Embryonic facial prominence (tissue), 1 donor: ENCODE measurements at regions not wholly inside any gene's neighbourhood (a gene's known extent, or its start where the extent isn't known, plus 50 kb on each side); places are given as distances from the start of the nearest gene placed in this dataset.

Source experiments
- DNase-seq: peaks from one replicate; pipeline ENCODE4 v3.0.0-alpha.2; 2016; ENCODE audit errors: extremely low spot score

- DNase-seq = no peak
Measured at GRCh38 chr9:18228101-18228500, 245.9 kb upstream of the ADAMTSL1 start.

DNA sequence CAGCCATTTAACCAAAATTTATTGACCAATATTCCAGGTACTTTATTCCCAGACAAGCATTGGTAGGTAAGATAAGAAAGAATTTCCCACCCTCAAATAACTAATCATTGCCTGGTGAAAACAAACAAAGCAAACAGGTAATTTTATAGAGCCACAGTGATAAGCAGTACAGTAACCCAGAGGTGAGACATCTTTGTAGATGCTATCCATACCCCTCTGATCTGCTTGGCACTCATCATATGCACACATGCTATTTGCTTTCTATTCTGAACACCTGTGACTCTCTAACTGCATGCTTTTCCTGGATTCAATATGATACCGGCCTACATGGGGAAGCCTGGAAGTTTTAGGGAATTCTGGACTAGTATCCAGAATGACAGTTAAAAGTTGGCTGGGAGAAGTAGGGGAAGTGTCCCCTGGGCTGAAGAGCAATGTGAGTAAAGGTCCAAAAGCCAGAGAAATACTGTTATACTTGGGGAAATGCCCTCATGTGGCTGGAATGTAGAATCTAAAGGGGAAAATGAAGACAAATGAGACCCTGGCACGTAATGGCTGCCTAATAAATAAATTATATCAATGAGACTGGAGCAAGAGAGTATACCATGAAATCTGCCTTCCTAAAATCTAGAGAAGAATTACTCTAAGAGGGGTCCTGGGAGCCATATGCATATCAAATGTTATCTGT is 243.8 kb upstream of the ADAMTSL1 start:
- DNase-seq = no peak

- no peak for DNase-seq
Measured at GRCh38 chr9:18233311-18233710, 240.6 kb upstream of the ADAMTSL1 start.

DNA sequence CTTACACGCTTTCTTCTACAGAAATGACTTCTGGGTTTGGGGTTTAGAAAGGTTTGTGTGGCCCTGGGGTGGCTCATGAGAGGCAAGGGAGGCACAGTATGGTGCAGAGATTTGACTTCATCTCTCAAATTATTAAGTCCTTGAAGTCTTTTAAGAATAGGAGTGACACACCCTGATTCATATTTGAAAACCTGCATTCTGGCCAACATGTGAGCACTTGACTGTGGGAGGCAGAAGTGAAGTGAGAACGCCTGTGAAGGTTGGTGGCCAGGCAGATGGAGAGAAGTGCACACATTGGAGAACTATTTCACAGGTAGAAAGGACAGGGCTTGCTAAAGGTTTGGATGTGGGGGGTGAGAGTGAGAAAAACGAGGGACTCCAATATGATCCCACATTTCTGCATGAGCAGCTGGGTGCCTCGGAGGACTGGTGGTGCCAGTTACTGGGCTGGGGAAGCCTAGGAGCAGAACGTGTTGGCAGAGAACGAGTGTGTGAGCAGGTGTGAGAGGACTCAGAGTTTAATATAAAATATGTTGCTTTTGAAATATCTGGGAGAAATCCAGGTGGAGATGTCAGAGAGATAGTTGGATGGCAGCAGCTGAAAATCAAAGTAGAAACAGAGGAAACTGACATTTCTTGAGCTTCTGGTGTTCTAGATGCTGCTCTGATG is 240.0 kb upstream of the ADAMTSL1 start:
- no peak for DNase-seq

GRCh38 chr9:18235181-18235908 is 238.6 kb upstream of the ADAMTSL1 start:
- DNase-seq = no peak

GRCh38 chr9:18236336-18236735 is 237.6 kb upstream of the ADAMTSL1 start:
- DNase-seq = no peak

DNA sequence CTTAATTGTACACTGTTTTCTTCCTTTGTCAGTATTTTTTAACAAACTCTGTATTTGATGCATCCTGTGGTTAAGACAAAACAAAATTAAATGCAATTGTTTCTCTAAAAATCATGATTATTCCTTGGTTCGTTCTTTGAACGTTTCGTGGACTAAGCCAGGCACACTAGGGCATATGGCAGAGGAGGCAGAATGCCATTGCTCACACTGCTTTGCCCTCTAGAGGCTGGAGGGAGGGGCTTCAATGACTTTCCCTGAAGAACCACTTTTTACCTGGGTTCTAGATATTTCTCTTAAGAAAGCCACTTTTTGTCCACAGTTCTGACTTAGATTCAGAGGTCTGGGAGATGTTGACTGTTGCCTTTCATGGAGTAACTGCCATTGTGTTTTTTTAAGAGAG is 236.2 kb upstream of the ADAMTSL1 start:
- DNase-seq = no peak

GRCh38 chr9:18238254-18238653 is 235.7 kb upstream of the ADAMTSL1 start:
- no peak for DNase-seq

DNA sequence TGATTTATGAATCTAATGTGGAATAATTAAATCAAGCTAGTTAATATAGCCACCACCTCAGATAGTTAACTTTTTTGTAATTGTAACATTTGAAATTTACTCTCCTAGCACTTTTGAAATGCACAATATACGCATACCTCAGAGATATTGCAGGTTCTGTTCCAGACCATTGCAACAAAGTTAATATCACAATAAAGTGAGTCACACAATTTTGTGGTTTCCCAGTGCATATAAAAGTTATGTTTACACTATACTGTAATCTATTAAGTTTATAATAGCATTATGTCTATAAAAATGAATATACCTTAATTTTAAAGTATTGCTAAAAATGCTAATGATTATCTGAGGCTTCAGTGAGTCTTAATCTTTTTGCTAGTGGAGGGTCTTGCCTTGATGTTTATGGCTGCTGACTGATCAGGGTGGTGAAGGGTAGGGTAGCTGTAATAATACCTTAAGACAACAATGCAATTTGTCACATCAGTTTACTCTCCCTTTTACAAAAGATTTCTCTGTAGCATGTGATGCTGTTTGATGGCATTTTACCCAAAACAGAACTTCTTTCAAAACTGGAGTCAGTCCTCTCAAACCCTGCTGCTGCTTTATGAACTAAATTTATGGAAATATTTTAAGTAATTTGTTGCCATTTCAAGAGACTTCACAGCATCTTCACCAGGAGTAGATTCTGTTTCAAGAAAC is 235.1 kb upstream of the ADAMTSL1 start:
- DNase-seq = no peak

DNA sequence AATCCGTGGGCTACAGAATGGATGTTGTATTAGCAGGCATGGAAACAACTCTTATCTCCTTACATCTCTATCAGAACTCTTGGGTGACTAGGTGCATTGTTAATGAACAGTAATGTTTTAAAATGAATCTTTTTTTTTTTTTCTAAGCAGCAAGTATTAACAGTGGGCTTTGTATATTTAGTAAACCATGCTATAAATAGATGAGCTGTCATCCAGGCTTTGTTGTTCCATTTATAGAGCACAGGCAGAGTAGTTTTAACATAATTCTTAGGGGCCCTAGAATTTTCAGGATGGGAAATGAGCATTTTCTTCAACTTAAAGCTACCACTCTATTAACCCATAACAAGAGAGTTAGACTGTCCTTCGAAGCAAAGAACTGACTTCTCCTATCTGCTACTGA is 233.7 kb upstream of the ADAMTSL1 start:
- DNase-seq = no peak

DNA sequence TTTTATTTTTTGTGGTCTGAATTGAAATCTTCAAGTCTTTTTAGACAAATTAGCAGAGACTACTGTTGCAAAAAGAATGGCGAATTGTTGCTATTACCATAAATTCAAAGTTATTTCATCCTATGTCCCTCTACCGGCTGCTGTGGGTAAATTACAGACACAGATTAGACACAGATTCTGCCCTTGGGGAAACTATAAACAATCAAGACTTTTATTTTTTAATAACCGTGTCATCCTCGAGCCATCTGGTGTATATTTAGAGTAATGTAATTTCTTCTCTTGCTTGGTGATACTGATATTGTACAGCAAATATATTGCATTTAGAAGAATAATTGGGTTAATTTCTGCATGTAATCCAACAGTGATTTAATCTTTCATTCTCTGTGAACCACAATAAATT is 228.0 kb upstream of the ADAMTSL1 start:
- DNase-seq = peak; percentile 27

DNA sequence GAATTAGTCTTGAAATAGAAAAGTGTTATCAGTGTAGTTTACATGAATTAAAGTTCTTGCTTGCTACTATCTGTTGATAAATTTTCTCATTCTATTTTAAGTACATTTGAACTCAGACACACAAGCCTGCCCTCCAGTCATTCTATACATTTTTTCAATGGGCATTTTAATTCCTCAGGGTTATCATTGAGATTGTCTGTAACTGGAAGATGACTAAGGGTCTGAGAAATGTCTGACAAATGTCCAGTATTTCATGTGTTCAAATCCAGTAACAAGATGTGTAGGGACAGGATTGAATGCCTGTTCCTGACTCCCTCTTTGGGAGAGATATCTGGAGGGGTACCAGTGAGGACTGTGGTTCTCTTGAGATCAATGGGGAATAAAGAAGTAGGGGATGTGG is 223.9 kb upstream of the ADAMTSL1 start:
- no peak for DNase-seq

GRCh38 chr9:18253950-18254349 is 220.0 kb upstream of the ADAMTSL1 start:
- no peak for DNase-seq

GRCh38 chr9:18255158-18255629 is 218.8 kb upstream of the ADAMTSL1 start:
- DNase-seq = peak; percentile 88

DNA sequence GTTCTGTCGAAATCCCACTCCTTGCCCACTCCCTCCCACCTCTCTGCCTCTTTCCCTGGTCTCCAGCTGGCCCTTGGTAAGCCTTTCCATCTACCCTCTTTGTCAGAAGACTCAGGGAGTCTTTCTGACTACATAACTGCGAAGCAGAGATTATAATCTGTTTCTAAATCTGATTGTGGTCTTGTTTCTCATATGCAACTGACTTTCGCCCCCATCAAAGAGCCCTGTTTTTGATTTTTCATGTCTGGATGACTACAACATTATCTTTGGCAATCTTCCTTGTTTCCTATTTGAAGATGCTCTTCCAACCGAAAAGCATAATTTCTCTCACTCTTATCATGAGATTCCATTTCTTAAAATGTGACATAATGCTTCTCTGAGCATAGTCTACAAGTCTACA is 218.2 kb upstream of the ADAMTSL1 start:
- DNase-seq = no peak

DNA sequence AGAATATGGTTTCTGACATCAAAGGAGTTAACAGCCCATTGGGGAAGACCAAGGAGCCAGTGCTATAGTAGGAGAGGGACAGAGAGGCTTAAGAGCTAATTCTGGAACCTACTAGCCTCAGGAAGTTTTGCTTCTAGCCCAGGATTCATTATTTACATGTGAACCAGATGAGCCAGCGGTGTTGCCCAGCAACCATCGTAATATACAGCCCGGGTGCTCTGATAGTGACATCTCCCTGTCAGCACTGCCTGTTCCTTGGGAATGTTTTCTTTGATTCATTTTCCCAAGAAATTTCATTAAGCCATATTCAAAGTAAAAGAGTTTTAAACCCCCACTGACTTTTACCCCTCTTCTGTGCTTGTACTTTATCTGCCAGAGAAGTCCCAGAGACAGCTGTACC is 217.4 kb upstream of the ADAMTSL1 start:
- no peak for DNase-seq

- peak; percentile 48 for DNase-seq
Measured at GRCh38 chr9:18260521-18260920, 213.4 kb upstream of the ADAMTSL1 start.

GRCh38 chr9:18261181-18261580 is 212.8 kb upstream of the ADAMTSL1 start:
- DNase-seq = no peak

DNA sequence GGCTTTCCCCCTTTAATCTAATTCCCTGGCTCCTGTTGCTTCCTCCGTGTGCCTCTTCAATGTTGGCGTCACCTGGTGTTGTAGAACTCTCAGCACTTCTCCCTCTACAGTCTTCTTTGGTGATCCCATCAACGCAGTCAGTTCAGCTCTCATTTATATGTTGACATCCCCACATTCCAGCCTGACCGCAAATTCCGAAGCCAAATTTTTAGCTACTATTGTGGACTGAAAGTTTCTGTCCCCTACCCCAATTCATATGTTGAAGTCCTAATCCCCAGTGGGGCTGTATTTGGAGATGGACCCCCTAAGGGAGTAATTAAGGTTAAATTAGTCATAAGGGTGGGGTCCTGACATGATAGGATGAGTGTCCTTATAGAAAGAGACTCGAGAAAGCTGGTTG is 210.6 kb upstream of the ADAMTSL1 start:
- DNase-seq = no peak

DNA sequence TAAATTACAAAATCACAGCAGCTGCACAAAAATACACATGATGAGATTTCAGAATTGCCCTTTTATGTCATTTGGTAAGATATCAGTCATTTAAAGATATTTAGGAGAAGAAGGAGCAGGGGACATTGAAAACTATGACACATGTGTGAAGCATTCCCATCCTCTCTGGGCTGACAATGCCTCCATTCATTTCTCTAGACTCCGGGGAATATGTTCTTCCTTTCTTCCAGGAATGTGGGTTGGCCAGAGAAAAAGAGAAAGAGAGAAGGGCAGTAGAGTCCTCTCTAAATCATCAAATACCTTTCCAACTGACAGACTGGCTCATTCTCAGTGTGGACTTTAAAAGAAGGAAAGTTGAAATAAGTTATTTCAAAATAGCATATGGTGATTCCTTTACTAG is 205.6 kb upstream of the ADAMTSL1 start:
- no peak for DNase-seq

DNA sequence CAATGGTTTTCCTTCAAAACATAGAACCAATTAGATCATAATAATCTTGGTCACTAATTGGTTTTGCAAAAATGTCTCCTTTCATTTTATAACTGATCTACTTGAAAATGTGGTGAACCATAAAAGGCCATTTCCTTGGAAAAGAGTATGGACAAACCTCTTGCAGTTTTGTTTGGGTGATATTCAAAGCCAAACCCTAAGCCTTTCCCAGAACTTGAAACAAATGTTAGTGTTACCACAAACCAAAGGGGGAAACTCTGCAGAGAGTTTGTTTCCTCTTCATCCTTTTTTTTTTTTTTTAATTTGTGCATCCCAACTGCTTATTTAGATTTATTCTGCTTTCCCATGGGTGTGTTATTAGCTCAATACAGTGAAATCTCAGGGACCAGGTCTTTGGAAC is 204.4 kb upstream of the ADAMTSL1 start:
- no peak for DNase-seq

DNA sequence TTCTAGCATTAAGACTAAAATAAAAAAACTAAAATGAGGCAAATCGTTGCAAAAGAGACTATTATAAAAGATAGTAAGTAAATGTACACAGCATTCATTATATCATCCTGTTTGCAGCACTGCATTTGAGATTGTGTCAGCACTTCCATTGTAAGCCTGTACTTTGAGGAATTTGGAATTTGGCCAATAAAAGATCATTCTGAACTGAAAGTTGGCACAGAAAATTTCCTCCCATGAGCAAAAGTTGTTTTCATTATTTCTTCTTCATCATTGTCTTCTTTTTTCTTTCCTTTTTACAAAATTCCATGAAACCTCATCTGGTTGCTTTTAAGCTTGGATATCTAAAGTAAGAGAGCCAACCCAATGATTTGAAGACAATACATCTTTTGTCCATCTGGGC is 199.3 kb upstream of the ADAMTSL1 start:
- peak; percentile 24 for DNase-seq
